PC-3 (cell line): ENCODE measurements at regions not wholly inside any gene's neighbourhood (a gene's known extent, or its start where the extent isn't known, plus 50 kb on each side); places are given as distances from the start of the nearest gene placed in this dataset.

Experiments used
- EZH2phosphoT487 ChIP-seq: fragments of 300-600 bp; sonication (generic); IDR thresholded peaks from 2 replicates; pipeline ENCODE4 v1.6.1; 2018; ENCODE audit warnings: mild to moderate bottlenecking, antibody characterized with exemption, low read length, borderline replicate concordance
- TF ChIP-seq, protein P1 (sequence below): fragments of 300-600 bp; sonication (generic); conservative IDR thresholded peaks from 2 replicates; pipeline ENCODE4 v1.5.1; 2017; ENCODE audit warnings: antibody characterized with exemption, low read depth, mild to moderate bottlenecking, low read length

DNA sequence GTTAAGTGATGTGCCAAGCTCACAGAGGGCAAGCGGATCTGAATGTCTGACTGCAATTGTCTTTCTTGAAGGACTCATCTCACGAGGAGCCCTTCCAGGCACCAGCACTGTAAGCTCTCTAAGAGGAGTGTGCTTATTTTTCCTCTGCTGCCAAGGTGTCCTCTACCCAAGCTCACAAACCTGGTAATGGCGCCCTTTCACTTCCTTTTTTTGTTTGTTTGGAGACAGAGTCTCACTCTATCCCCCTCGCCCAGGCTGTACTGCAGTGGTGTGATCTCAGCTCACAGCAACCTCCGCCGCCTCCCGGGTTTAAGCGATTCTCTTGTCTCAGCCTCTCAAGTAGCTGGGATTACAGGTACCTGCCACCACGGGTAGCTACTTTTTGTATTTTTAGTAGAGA is 233.8 kb downstream of the MAP2K4 start:
- TF ChIP-seq, protein P1, sequence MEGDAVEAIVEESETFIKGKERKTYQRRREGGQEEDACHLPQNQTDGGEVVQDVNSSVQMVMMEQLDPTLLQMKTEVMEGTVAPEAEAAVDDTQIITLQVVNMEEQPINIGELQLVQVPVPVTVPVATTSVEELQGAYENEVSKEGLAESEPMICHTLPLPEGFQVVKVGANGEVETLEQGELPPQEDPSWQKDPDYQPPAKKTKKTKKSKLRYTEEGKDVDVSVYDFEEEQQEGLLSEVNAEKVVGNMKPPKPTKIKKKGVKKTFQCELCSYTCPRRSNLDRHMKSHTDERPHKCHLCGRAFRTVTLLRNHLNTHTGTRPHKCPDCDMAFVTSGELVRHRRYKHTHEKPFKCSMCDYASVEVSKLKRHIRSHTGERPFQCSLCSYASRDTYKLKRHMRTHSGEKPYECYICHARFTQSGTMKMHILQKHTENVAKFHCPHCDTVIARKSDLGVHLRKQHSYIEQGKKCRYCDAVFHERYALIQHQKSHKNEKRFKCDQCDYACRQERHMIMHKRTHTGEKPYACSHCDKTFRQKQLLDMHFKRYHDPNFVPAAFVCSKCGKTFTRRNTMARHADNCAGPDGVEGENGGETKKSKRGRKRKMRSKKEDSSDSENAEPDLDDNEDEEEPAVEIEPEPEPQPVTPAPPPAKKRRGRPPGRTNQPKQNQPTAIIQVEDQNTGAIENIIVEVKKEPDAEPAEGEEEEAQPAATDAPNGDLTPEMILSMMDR, result no peak
- TF ChIP-seq EZH2phosphoT487, result no peak
